PC-9 (cell line): ENCODE measurements at regions not wholly inside any gene's neighbourhood (a gene's known extent, or its start where the extent isn't known, plus 50 kb on each side); places are given as distances from the start of the nearest gene placed in this dataset.

Experiments
- CTCF ChIP-seq: fragments of 200-600 bp; sonication (generic); conservative IDR thresholded peaks from 2 replicates; pipeline ENCODE4 v1.6.1; 2017; ENCODE audit warnings: mixed run types, antibody characterized with exemption, mild to moderate bottlenecking, moderate library complexity
- EZH2 ChIP-seq: fragments of 200-600 bp; sonication (generic); IDR thresholded peaks from 2 replicates; pipeline ENCODE4 v1.8.0; 2017; ENCODE audit warnings: antibody characterized with exemption, low read depth

DNA sequence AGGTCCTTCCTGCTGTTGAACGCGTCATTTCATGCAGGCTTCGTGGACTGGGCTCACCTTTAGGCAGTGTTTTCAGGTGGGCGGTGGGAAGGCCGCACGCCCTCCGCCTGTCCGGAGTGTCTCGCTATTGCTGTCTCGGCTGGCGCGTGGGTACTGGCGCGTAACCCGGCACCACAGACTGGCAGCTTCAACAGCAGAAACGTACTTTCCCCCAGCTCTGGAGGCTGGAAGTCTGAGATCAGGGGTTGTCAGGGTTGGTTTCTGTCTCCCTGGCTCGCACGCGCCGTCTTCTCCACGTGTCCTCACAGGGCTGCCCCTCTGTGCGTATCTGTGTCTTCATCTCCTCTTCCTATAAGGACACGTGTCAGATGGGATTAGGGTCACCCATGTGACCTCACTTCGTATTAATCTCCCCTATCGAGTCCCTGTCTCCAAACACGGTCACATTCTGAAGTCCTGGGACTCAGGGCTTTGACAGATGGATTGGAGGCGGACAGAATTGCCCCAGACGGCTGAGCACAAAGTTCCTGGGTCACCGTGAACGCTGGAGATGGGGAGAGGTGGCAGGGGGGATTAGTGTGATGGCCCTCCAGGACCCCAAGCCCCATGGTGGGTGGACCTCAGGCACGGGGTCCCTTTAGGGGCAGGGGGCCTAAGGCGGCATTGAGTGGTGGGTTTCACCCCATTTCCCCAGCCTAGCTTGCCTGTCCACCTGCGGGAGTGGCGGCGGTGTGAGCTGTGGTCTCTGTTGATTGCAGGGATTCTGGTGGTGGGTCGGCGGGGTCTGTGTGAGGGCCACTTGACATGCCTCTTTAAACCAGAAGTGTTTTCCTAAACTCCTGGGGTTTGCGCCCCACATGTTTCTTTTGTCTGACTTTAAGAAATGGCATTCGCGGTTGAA, 83.4 kb upstream of the LRPAP1 start:
- TF ChIP-seq CTCF (no peak), EZH2 (no peak)
